ENCODE measurements at regions not wholly inside any gene's neighbourhood (a gene's known extent, or its start where the extent isn't known, plus 50 kb on each side); places are given as distances from the start of the nearest gene placed in this dataset.

DNA sequence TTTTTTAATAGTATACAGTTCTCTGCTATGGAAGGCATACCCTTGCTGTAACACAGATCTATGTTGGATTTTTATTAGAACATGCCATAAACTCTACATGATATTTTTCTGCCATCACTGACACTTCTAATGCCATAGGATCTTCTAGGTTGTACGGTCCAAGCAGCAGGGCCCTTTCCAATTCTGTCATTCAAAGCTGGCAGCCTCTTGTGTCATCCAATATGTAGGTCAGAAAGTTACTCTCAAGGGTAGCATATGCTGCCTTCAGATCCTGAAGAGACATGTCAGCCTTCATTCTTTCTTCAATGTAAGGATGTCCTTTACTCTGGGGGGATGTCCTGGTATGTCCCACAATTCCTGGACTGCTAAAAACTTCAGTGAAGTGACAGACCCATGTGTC is 629.2 kb upstream of the USP24 start:
- DNase-seq: no peak

- no peak for DNase-seq
Measured at GRCh38 chr1:55839626-55840025, 624.5 kb upstream of the USP24 start.

DNA sequence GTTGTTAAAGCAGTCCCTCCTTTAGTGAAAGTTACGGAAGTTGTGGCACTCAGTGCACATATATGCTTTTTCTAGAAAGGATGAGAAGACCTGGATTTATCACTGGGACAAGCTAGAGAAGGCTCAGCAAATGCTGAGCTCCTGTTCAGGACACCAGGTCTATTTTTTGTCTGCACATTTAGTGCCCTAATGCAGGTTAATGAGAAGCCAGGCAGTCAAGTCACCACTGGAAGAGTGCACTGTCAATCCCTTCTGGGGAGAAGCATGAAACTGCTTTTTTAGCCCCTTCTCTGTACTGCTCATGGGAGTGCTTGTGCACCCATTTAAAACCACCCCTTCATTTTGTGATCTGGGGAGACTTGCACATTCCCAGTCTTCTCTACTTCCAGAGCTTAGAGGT is 624.1 kb upstream of the USP24 start:
- DNase-seq: no peak

- no peak for DNase-seq
Measured at GRCh38 chr1:55836086-55836485, 620.9 kb upstream of the USP24 start.

DNA sequence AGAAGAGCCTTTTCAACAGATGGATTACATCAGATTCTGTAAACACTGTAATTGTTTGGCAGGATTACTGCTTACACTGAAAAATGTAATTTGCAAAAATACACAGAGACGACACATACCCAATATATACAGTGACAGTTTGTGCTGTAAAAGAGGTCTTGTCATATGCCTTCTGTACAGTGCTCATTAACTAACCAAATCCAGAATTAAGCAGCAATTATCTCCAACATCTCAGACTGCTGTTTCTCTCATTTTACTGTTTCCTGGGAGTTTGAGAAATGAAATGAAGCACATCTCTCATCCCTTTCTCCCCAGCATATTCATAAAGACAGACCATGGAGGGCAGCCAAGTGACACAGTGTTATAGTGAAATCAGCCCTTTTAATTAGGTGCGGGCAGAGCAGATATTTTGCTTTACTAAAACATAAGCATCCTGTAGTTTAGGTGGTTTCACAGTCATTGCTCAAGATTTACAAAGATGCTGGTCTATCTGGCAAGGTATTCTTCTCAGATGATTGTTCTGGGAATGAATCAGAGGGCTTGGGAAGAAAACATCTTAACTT is 618.4 kb upstream of the USP24 start:
- DNase-seq: no peak

- no peak for DNase-seq
Measured at GRCh38 chr1:55831759-55832158, 616.6 kb upstream of the USP24 start.

GRCh38 chr1:55828044-55828443 is 612.9 kb upstream of the USP24 start:
- DNase-seq: no peak

- DNase-seq: no peak
Measured at GRCh38 chr1:55827350-55827749, 612.2 kb upstream of the USP24 start.

DNA sequence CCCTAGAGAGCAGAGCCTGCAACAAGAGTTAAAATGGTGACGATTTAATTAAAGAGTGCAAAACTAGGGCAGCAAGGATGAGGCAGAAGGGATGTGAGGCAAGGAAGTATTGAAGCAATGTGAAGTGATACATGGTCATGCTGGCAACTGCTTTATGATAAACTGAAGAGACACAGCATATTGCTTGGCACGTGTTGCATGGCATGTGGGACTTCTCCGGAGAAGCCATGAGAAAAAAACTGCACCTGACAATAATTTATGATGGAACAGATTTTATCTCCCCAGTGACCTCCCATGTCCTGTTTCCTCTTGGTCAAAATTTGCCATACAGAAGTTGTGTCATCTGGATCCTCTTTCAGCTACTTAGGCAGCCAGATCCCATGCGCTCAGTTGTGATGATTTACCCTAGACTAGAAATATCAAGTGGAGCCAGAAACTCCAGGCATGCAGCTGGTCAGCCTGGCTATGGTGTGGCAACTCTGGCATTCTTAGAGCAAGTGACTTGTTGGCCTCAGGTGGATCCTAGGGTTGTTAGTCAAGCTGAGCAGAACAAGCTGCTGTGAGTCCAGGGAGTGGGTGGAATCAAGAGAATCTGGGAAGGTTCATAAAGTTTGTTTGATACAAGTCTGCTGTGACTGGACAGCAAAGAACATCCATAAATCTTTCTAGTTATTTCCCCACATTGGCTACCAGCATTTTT is 611.4 kb upstream of the USP24 start:
- DNase-seq: no peak

DNA sequence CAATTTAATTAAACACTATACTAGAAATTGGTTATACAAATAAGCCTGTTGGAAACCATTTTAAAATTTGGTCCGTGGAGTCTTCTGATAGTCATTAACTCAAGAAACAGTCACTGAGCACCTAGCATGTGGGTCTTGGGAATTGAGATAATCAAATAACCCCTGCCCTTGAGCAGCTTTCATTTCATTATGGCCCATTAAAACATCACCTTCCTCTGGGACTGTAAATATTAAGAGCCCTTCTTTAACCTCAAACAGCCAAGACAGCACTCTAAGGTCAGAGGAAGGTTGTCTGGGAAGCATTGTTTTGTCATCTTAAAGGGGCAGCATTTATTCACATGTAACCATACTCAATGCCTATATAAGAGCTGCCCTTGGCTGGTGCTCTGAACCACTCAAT is 610.3 kb upstream of the USP24 start:
- no peak for DNase-seq

- DNase-seq: no peak
Measured at GRCh38 chr1:55824251-55824640, 609.1 kb upstream of the USP24 start.

GRCh38 chr1:55823541-55824250 is 608.5 kb upstream of the USP24 start:
- no peak for DNase-seq

DNA sequence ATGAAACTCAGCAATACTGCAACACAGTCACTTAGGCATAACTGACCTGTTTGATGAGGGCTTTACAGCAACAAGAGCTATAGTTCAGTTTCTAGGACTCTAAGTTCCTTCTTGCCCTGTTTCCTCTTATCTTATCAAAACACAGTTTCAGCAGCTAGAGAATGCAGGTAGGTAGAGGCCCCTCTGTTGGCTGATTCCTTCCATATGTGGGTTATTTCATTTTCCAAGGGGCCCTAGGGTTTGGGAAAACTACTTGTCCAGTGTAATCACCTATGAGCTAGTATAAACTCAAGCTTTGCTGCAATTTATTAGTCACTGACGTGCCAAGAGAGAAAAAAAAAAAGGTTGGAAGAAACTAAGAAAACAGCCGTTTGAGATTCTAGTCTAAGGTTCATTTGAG is 607.7 kb upstream of the USP24 start:
- no peak for DNase-seq

GRCh38 chr1:55821234-55821633 is 606.1 kb upstream of the USP24 start:
- DNase-seq: no peak

DNA sequence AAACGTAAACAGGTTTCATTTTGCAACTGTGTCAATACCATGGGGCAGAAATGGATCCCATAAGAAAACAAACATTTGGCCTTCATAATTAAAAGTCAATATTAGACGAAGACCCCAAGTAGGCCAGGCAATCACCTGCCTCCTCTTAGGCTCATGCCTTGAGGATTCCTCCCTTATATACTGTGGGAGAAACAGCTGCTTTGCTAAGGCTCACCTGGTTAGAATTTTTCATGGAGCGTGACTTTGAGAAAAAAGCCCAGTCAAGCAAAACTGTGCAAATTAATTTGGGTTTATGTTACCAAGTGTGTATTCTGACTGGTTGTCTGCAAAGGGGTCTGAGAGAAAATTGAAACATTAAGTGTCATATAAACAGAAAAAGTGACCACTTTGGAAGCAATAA is 605.3 kb upstream of the USP24 start:
- DNase-seq: no peak

DNA sequence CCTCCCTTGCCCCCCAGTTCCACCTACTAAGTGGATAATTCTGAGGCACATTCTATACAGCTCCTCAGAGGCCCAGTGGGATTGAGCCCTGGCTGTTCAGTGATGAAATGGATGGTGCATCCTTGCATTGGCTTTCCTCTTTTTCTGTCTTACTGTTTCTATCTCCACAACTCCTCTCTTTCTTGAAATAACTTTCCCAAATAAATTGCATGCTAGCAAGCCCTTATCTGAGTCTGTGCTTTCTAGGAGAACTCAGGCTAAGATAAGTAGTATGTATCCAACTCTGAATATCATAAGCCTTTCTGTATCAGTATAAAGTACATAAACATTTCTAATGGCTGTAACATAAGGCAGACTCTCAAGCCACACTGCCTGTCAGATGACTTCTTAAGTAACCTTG is 603.8 kb upstream of the USP24 start:
- DNase-seq: no peak

DNA sequence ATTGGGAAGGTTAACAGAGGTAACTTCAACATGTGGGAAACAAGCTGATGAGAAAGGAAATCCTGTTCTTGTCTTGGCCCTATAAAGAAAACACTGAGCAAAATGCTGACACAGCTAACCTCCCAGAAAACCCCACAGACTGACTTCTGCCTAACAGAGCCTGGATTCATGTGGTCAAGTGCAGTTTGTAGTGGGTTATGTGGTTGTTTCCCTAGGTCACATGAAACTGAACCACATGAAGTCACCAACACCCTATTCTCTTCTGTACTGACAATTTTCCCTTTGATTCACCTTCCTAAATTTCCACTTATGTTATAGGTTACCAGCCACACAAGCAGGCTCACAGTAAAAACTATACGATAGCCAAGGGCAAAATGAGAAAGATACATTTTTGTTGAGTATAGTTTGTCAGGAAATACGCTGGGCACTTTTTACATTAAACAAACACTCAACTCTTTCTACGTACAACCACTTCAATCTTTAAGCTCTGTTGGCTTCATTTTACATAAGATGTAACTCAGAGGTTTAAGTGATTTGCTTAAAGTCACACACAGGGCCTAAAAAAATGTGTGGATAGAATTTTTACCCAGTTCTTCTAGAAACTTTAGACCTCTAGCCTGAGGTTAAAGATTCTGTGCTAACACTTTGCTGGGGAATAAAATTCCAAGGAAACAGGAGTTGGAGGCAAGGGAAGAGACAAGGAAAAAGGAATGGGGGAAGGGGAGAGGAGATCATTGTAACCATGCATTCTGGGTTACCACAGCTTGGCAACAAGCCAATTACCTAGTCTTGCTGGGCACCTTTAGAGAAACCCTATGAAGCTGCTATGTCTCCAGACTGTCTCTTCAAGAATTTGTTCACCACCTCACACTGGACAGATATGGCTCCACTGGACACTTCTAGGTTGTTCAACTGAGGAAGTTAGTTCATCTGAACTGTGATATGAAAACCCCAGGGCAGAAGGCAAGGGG is 601.6 kb upstream of the USP24 start:
- DNase-seq: no peak

DNA sequence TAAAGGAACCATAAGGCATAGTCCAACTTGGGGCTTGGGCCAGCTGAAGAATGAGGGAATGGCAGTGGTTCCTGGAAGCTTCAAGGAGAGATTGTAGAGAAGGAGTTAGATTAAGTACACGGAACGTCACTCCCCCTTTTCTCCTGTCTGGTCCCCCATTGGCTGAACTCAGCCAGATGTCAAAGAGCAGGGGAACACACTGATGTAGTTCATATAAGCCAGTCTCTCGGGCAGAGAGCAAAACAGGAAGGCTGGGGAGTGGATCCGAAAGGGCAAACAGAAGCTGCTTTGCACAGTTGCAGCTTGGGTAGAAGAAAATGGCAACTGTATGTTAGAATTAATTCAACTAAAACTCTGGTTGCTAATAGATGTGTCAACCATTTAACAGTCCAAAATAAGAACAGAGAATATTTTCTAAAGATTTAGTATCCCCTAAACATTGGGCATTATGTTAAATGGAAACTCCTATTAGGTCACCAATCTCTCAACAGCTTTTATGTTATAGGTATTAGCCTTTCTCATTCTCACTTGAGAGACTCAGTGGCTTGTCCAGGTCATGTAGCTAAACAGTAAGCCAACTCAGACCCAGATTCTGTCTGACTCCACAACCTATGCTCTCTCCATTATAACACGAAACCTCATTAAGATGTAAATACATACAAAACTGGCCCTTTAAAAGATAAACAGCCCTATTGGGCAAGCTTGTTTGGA is 600.7 kb upstream of the USP24 start:
- DNase-seq: no peak

DNA sequence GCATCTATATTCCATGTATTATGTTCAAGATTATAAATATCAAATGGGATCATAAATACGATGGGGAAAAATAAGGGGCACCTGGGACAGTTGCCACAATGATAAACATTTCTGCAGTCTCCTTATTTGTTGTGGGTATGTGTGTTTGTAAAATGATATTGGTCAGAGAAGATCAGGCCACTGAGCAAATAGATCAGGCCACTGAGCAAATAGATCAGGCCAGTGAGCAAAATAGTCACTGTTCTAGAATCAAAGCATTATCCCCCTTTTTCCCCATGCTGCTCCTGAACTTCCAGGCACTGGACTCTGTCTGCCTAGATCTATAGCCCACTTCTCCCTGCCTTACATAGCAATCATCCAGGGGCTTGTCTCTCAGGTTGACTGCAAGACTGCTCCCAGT is 599.8 kb upstream of the USP24 start:
- no peak for DNase-seq

DNA sequence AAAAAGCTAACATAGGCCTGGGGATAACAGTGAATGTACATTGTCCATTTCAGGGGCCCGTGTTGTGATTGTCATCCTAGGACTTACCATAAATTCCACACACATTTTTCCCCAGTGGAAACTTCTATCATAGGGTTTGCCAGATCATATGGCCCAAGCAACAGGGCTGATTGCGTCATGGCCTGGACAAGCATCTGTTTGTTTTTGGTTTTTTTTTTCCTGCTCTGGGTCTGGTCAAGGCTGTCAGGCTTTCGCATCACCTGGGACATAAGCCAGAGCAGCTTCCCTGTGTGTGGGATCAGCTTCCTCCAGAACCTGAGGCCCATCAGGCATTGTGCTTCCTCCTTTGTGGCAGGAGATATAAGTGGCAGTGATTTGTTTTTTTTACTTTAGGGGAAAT is 598.5 kb upstream of the USP24 start:
- DNase-seq: no peak

DNA sequence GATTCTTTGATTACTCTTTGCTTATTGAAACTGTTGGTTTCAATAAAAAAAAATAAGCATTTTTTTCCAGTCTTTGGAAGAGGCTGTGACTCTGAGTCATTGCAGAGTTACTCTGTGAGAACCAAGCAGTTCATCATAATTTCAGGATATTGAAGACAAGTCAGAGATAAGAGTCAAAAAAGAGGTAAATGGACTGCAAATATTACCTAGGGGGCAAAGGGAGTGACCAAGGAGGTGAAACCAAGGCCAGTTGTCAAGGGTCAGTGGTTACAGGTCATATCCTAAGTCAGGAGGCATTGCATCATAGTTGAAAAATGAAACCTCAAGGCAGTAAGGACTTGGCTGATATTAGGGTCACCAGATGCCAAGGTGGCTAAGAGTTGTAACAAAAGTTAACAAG is 597.1 kb upstream of the USP24 start:
- no peak for DNase-seq

DNA sequence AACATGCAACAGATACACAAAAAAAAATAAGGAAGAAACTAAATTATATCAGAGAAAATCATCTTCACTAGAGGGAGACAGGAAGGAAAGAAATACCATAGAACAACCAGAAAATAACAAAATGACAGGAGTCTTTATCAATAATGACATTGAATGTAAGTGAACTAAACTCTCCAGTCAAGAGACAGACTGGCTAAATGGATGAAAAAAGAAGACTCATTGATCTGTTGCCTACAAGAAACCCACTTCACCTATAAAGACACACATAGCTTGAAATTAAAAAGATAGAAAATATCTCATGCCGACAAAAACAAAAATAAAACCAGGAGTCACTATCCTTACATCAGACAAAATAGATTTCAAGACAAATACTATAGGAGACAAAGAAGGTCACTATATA is 593.1 kb upstream of the USP24 start:
- DNase-seq: no peak

DNA sequence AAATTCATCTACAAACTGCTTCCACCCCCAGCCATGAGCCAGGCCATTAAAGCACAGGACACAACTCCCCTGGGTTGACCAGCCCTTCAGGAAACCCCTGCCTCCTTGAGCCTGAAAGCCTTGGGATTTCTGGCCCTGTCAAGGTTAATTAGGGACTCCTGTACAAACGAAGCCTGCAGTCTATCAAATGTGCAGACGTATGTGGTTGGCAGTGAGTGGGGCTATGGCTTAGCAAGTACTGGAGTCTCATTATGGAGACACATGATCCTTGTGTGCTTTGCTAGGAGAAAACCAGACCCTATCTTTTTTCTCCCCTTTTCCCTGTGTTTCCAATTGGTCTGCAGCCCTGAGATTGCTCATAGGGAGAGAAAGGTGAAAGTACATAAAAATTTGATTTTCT is 588.3 kb upstream of the USP24 start:
- no peak for DNase-seq
